Left lung (tissue), 4 donors: ENCODE measurements at regions not wholly inside any gene's neighbourhood (a gene's known extent, or its start where the extent isn't known, plus 50 kb on each side); places are given as distances from the start of the nearest gene placed in this dataset.

Experiments
- ATAC-seq: fragments of 200-7000 bp; cut with Tn5 transposase; one replicate; pipeline ENCODE4 v1.9.1; 2020; ENCODE audit warnings: moderate library complexity
- DNase-seq, 4 donors: peaks; one replicate each; pipeline ENCODE4 v3.0.0-alpha.2; 2013 to 2020
- H3K27ac ChIP-seq, 2 donors: fragments of 200-600 bp; sonication (generic) in 1 of 2; one replicate each; pipeline versions ENCODE4 v1.5.0 to v1.8.0; 2020 to 2021
- H3K27me3 ChIP-seq, 2 donors: fragments of 200-600 bp; sonication (generic) in 1 of 2; one replicate each; pipeline versions ENCODE4 v1.5.0 to v1.8.0; 2020 to 2021
- H3K36me3 ChIP-seq, 2 donors: fragments of 200-600 bp; sonication (generic) in 1 of 2; one replicate each; pipeline versions ENCODE4 v1.5.0 to v1.8.0; 2020 to 2021
- H3K4me1 ChIP-seq, 2 donors: fragments of 200-600 bp; one replicate each; pipeline ENCODE4 v1.8.0; 2021
- H3K4me3 ChIP-seq, 2 donors: fragments of 200-600 bp; sonication (generic) in 1 of 2; one replicate each; pipeline versions ENCODE4 v1.5.0 to v1.8.0; 2020 to 2021; ENCODE audit warnings: mild to moderate bottlenecking in 1 of 2
- H3K9me3 ChIP-seq, 2 donors: fragments of 200-600 bp; sonication (generic) in 1 of 2; one replicate each; pipeline versions ENCODE4 v1.5.0 to v1.8.0; 2020 to 2021
- CTCF ChIP-seq, 2 donors: fragments of 200-600 bp; sonication (generic) in 1 of 2; IDR thresholded peaks; one replicate each; pipeline versions ENCODE4 v1.5.0 to v1.8.0; 2021; ENCODE audit warnings: antibody characterized with exemption in 2 of 2
- intact Hi-C, 2 donors: fragments of 100-400 bp; cut with DNase I; formaldehyde crosslinking; loops; one replicate each; pipeline versions ENCODE4 v1.11.2 to v1.14.2; 2022
- donor health status: DM: no; HTN: yes; CAD: no.
- donor health status: DM: no; HTN: no; CAD: no.

- intact Hi-C loops, result no loop called here
- Histone ChIP-seq H3K36me3 (no peaks in the 10 kb centered on the region), H3K27me3 (no peaks in the 10 kb centered on the region), H3K4me3 (no peak overlapping the region), H3K27ac (no peak overlapping the region), H3K9me3 (peaks cover 0 to 94% of the 10 kb centered on the region in 2 donors), H3K4me1 (no peaks in the 10 kb centered on the region)
- DNase-seq, result no peak
- no peak for ATAC-seq
- no peak for TF ChIP-seq CTCF (IDR thresholded peaks at IDR 0.05)
These were observed 958.3 kb upstream of the ZNF722 start for GRCh38 chr7:63040336-63040735.

- no peak for TF ChIP-seq CTCF (IDR thresholded peaks at IDR 0.05)
- no peak for ATAC-seq
- Histone ChIP-seq H3K27ac (no peak overlapping the region), H3K4me1 (no peaks in the 10 kb centered on the region), H3K9me3 (peaks cover 0 to 92% of the 10 kb centered on the region in 2 donors), H3K4me3 (no peak overlapping the region), H3K36me3 (no peaks in the 10 kb centered on the region), H3K27me3 (no peaks in the 10 kb centered on the region)
- DNase-seq, result no peak
- intact Hi-C loops, result no loop called here
These were observed 957.6 kb upstream of the ZNF722 start for GRCh38 chr7:63040966-63041610.

GRCh38 chr7:63041786-63042185 is 956.9 kb upstream of the ZNF722 start:
- intact Hi-C loops, result no loop called here
- H3K4me3 ChIP-seq, result no peak overlapping the region
- DNase-seq, result no peak
- no peak overlapping the region for H3K27ac ChIP-seq
- no peak for ATAC-seq
- peaks cover 0 to 93% of the 10 kb centered on the region in 2 donors for H3K9me3 ChIP-seq
- no peaks in the 10 kb centered on the region for H3K27me3 ChIP-seq
- H3K4me1 ChIP-seq, result no peaks in the 10 kb centered on the region
- H3K36me3 ChIP-seq, result no peaks in the 10 kb centered on the region
- TF ChIP-seq CTCF (IDR thresholded peaks at IDR 0.05), result no peak

GRCh38 chr7:63042730-63043511 is 955.7 kb upstream of the ZNF722 start:
- H3K9me3 ChIP-seq, result peaks cover 0 to 94% of the 10 kb centered on the region in 2 donors
- intact Hi-C loops, result no loop called here
- no peaks in the 10 kb centered on the region for H3K27me3 ChIP-seq
- TF ChIP-seq CTCF (IDR thresholded peaks at IDR 0.05), result no peak
- H3K4me3 ChIP-seq, result no peak overlapping the region
- H3K27ac ChIP-seq, result no peak overlapping the region
- H3K36me3 ChIP-seq, result no peaks in the 10 kb centered on the region
- ATAC-seq (no peak), DNase-seq (no peak)
- H3K4me1 ChIP-seq, result no peaks in the 10 kb centered on the region

GRCh38 chr7:63043657-63044543 is 954.7 kb upstream of the ZNF722 start:
- no peak overlapping the region for H3K27ac ChIP-seq
- no peak for ATAC-seq
- intact Hi-C loops, result no loop called here
- TF ChIP-seq CTCF (IDR thresholded peaks at IDR 0.05), result no peak
- no peaks in the 10 kb centered on the region for H3K27me3 ChIP-seq
- H3K4me3 ChIP-seq, result no peak overlapping the region
- no peak for DNase-seq
- H3K36me3 ChIP-seq, result no peaks in the 10 kb centered on the region
- peaks cover 0 to 93% of the 10 kb centered on the region in 2 donors for H3K9me3 ChIP-seq
- no peaks in the 10 kb centered on the region for H3K4me1 ChIP-seq
